Ramos (cell line): ENCODE measurements at regions not wholly inside any gene's neighbourhood (a gene's known extent, or its start where the extent isn't known, plus 50 kb on each side); places are given as distances from the start of the nearest gene placed in this dataset.
"Not testable (repeated sequence)": the region's sequence is repeated elsewhere in the genome, so short reads cannot be mapped to it uniquely, and the experiment has no call there.

Source experiments
- in situ Hi-C: fragments of 300-500 bp; cut with MboI; formaldehyde crosslinking; loops from one replicate; pipeline ENCODE4 v1.14.3; 2022; ENCODE audit warnings: low sequenced_read_pairs; ENCODE audit not compliant: unreplicated experiment

DNA sequence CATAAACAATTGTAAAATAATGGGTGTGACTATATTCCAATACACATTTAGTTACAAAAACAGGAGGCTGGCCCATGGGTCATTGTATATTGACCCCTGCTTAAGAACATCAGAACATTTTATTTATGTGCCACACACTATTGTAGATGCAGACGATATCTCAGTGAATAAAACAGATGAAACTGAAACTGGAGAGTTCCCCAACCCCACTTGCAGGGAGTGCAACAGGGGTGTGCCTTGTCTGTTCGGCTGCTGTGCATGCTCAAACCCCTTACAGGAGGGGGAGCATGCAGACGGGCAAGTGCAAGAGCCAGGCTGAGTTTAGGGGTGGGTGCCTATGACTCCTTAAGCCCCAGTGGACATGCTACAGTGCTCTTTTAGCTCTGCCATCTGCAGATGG, 509.6 kb downstream of the IGSF11 start:
- in situ Hi-C loops: no loop called here

DNA sequence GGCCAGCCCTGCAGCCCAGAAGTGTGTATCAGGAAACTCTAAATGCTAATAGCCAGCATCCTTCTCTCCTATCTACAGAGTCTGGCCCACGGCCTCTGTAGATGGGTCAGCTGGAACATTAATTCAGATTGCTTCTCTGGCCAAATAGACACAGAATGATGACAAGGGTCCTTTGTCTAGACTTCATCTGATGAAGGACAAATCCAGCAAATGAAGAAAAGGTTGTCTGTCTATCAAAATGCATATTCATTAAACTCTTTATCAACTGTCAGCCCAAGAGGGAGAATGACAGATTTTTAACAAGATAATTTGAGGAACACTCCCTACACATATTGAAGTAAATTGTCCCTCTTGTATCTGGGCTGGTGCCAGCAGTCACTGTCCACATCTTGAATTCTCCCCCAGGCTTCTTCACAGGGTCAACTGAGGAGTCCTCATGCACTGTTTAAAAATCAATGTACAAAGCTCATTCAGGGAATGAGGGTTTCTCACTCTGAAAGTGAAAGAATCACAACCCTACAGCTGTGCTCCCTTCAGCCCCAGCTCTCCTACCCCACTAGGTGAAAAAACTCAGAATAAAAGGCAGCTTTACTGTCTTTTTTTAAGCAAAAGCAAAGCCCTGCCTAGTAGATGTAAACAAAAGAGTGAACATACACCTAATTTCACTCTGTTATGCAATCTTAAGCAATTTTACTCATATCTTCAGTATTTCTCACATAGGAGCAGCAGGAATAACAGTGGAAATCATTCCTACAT, 507.7 kb downstream of the IGSF11 start:
- in situ Hi-C loops: no loop called here

- in situ Hi-C loops: no loop called here
Observed at GRCh38 chr3:118527514-118528044, 507.1 kb downstream of the IGSF11 start.

DNA sequence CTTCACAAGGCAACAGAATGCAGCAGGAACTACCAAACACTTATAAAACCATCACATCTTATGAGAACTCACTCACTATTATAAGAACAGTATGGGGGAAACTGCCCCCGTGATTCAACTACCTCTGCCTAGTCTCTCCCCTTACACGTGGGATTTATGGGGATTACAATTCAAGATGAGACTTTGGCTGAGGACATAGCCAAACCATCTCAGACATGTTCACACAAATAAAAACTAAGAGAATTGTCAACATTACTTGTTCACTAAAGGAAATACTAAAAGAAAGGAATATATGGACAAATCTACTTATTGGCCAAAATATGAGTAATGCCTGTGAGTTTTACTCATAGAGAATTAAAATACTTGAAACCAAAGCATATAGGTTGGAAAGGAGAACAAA, 505.1 kb downstream of the IGSF11 start:
- in situ Hi-C loops: no loop called here

- in situ Hi-C loops: no loop called here
Observed at GRCh38 chr3:118530350-118530922, 504.2 kb downstream of the IGSF11 start.

GRCh38 chr3:118530927-118531356, 503.7 kb downstream of the IGSF11 start:
- in situ Hi-C loops: not testable (repeated sequence)

- in situ Hi-C loops: no loop called here
Observed at GRCh38 chr3:118531816-118532215, 502.8 kb downstream of the IGSF11 start.

DNA sequence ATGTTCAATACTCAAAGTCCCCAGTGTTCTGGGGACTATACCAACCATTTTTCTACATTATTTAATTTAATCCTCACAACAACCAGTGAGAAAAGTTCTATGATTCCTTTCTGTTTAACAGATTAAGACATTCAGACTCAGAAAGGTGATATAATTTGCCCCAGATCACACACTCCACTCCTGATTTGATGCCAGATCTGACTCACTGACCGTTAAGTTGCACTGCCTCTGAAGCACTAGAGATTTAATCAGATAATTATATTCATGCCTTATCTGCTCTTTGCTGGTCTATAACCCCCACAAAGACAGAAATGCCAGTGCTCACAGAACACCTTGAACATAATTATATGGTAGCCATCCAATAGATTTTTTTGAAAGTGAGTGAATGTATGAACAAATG, 501.0 kb downstream of the IGSF11 start:
- in situ Hi-C loops: no loop called here

DNA sequence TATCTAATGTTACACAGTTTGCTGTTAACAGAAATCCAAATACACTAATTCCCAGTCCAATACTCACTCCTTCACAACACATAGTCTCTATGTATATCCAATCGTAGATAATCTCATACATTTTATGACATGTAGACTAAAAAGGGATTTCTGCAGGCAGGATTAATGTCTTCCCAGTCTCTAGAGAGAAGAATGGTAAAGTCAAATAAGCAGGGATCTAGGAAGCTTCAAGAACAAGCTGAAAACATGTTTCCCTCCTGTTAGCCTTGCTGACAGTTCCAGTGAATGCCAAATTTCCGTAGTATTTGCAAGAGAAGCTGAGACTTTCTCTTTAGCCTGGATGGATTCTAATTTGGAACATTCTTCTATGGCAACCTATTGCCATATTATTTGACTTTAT, 500.1 kb downstream of the IGSF11 start:
- in situ Hi-C loops: no loop called here

- in situ Hi-C loops: no loop called here
Observed at GRCh38 chr3:118536764-118537163, 497.9 kb downstream of the IGSF11 start.

GRCh38 chr3:118537454-118537853, 497.2 kb downstream of the IGSF11 start:
- in situ Hi-C loops: no loop called here

GRCh38 chr3:118538187-118538586, 496.5 kb downstream of the IGSF11 start:
- in situ Hi-C loops: no loop called here

GRCh38 chr3:118539820-118540447, 494.7 kb downstream of the IGSF11 start:
- in situ Hi-C loops: not testable (repeated sequence)

GRCh38 chr3:118540448-118540821, 494.2 kb downstream of the IGSF11 start:
- in situ Hi-C loops: not testable (repeated sequence)

- in situ Hi-C loops: no loop called here
Observed at GRCh38 chr3:118540826-118541225, 493.8 kb downstream of the IGSF11 start.

- in situ Hi-C loops: no loop called here
Observed at GRCh38 chr3:118541796-118542195, 492.9 kb downstream of the IGSF11 start.

DNA sequence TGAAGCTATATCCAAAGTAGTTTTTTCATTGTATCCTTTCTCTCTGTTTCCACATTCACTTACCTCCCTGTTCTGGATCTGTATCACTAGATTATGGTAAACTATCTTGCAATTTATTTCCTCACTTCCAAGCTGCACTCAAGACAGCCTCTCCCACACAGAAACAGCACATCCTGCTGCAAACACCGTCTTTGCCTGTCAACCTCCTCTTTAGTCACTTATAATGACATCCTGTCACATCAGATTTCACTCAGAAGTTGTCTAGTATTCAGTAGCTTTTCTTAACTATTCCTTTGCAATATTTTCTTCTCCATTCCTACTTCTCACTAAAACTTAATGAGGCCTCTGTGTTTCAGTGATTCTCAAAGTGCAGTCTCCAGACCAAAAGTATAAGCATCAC, 490.8 kb downstream of the IGSF11 start:
- in situ Hi-C loops: no loop called here

DNA sequence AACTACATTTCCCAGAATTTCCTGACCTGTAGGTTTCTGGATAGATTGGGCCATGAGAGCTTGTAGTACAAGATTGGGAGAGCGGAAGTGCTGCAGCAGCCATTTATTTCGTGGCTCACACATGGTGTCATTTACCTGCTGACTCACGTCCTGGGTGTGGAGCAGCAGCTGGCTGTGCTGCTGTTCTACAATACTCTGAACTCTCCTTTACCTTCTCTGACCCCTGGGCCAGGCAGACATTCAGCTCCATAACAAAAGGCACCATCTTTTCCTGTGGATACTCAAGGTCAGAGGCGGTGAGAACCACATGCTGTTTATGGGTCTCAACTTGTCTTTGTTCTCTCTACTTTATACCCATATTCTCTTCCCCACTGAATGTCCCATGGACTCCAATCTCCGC, 490.2 kb downstream of the IGSF11 start:
- in situ Hi-C loops: no loop called here

DNA sequence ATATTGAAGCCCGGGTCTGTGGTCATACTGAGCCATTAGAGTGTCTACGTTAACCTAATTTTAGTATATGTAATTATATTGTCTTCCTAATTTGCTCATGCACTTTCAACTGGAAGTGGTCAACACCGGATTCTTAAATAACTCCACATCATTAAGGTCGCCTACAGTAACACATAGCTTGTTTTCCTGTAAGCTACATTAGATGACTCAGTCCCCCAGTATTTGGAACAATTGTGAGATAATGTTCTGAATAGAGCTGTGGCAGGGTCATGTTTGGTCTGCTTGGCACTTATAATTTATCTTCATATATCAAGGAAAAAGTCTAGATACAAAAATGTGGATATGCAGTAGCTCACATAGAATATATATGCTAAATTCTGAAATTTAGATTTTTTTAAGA, 486.2 kb downstream of the IGSF11 start:
- in situ Hi-C loops: no loop called here

DNA sequence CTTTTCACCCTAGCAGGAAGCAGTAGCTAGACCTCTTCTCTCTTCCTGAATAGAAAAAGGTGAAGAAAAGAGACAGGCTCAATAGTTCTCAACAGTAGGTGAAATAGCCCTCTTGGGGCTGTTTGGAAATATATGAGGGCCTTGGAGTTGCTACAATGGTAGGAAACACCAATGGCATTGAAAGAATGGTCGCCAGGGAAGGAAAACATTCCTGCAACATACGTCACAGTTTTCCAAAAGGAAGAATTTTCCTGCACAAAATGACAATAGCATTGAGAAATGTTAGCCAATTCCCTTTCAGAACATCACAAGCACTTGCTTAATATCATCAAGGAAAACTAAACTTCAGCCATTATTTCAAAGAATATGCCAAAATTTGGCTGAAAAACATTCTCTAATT, 484.5 kb downstream of the IGSF11 start:
- in situ Hi-C loops: no loop called here

GRCh38 chr3:118550556-118550955, 484.1 kb downstream of the IGSF11 start:
- in situ Hi-C loops: no loop called here
